Raji (cell line): ENCODE measurements at regions not wholly inside any gene's neighbourhood (a gene's known extent, or its start where the extent isn't known, plus 50 kb on each side); places are given as distances from the start of the nearest gene placed in this dataset.

Source experiments
- POLR2A ChIP-seq: IDR thresholded peaks from 2 replicates; pipeline ENCODE4 v1.6.1; 2011; ENCODE audit warnings: low read depth, low read length, control low read depth; ENCODE audit not compliant: insufficient read depth

- TF ChIP-seq POLR2A: no peak
These were observed 203.8 kb downstream of the RASSF9 start for GRCh38 chr12:85632390-85632789.

- no peak for TF ChIP-seq POLR2A
These were observed 202.7 kb downstream of the RASSF9 start for GRCh38 chr12:85633491-85633890.

- TF ChIP-seq POLR2A: no peak
These were observed 196.4 kb downstream of the RASSF9 start for GRCh38 chr12:85639834-85640233.

GRCh38 chr12:85641796-85642195 lies 194.4 kb downstream of the RASSF9 start:
- no peak for TF ChIP-seq POLR2A

- no peak for TF ChIP-seq POLR2A
These were observed 193.9 kb downstream of the RASSF9 start for GRCh38 chr12:85642288-85642687.

GRCh38 chr12:85642808-85643207 lies 193.4 kb downstream of the RASSF9 start:
- no peak for TF ChIP-seq POLR2A

GRCh38 chr12:85644508-85644907 lies 191.7 kb downstream of the RASSF9 start:
- no peak for TF ChIP-seq POLR2A

- TF ChIP-seq POLR2A: no peak
These were observed 182.3 kb downstream of the RASSF9 start for GRCh38 chr12:85653731-85654455.

GRCh38 chr12:85654456-85654840 lies 181.8 kb downstream of the RASSF9 start:
- TF ChIP-seq POLR2A: no peak

GRCh38 chr12:85656561-85656960 lies 179.6 kb downstream of the RASSF9 start:
- no peak for TF ChIP-seq POLR2A

GRCh38 chr12:85657251-85657650 lies 179.0 kb downstream of the RASSF9 start:
- no peak for TF ChIP-seq POLR2A

GRCh38 chr12:85657836-85658630 lies 178.2 kb downstream of the RASSF9 start:
- no peak for TF ChIP-seq POLR2A

GRCh38 chr12:85659754-85660530 lies 176.3 kb downstream of the RASSF9 start:
- TF ChIP-seq POLR2A: no peak

GRCh38 chr12:85661461-85662206 lies 174.6 kb downstream of the RASSF9 start:
- TF ChIP-seq POLR2A: no peak

GRCh38 chr12:85662207-85662602 lies 174.0 kb downstream of the RASSF9 start:
- no peak for TF ChIP-seq POLR2A
